K562 (cell line): ENCODE measurements at regions not wholly inside any gene's neighbourhood (a gene's known extent, or its start where the extent isn't known, plus 50 kb on each side); places are given as distances from the start of the nearest gene placed in this dataset.

Experiments used
- ATAC-seq: fragments of 200-7000 bp; cut with Tn5 transposase; 3 replicates; pipeline ENCODE4 v1.9.1; 2020; ENCODE audit warnings: moderate library complexity
- BruUV-seq: library from RNA; stranded (reverse); fragments of 400-500 nt; replicated peaks from 2 replicates; lab custom pipeline; 2021; lab: Mats Ljungman, UMichigan
- CTCF ChIA-PET: fragments of 300-600 bp; formaldehyde crosslinking; extraction: SDS; loops from one replicate; lab custom pipeline; 2021; ENCODE audit warnings: low intra/inter-chr PET ratio; lab: Yijun Ruan, JAX
- POLR2A ChIA-PET: fragments of 300-600, 350-650 bp; sonication (Branson Sonifier 250); formaldehyde crosslinking; extraction: SDS; loops from one replicate; lab custom pipeline; 2021; ENCODE audit warnings: antibody characterized with exemption, inconsistent platforms; lab: Yijun Ruan, JAX
- DNase-seq, 4 experiments: peaks; one replicate each; pipeline versions ENCODE4 v3.0.0 to v3.0.0-alpha.2; 2011 to 2018; ENCODE audit warnings: low spot score in 3 of 4, mixed read lengths in 3 of 4; ENCODE audit errors: extremely low read depth in 1 of 4
- FAIRE-seq: peaks from 2 replicates; lab custom pipeline; 2011; peaks lifted over from hg19 to GRCh38; lab: Jason Lieb, UNC
- H2AFZ ChIP-seq: 2 replicates; pipeline ENCODE4 v1.6.0; 2011; ENCODE audit warnings: low read depth, low read length, control low read depth, inconsistent platforms
- H3K27ac ChIP-seq: fragments of 200-600 bp; 3 replicates; pipeline ENCODE4 v1.8.0; 2011; ENCODE audit warnings: low read depth, mild to moderate bottlenecking, control low read depth, inconsistent platforms, low read length, moderate library complexity, mixed read lengths; ENCODE audit errors: extremely low read depth
- H3K27me3 ChIP-seq, 2 experiments: fragments of 300-600 bp in 1 of 2; 2 replicates in 1 of 2; 3 replicates in 1 of 2; pipeline versions ENCODE4 v1.6.0 to v1.8.0; 2011; ENCODE audit warnings: inconsistent platforms in 2 of 2, low read length in 2 of 2, mild to moderate bottlenecking in 1 of 2, mixed read lengths in 1 of 2, moderate library complexity in 1 of 2; ENCODE audit not compliant: control insufficient read depth in 2 of 2, insufficient read depth in 2 of 2
- H3K36me3 ChIP-seq: fragments of 300-600 bp; 3 replicates; pipeline ENCODE4 v1.8.0; 2011; ENCODE audit warnings: mild to moderate bottlenecking, low read length, inconsistent platforms; ENCODE audit not compliant: control insufficient read depth, insufficient read depth
- H3K4me1 ChIP-seq, 2 experiments: fragments of 200-600 bp in 1 of 2; replicated peaks in 1 of 2; 2 replicates in 1 of 2; 3 replicates in 1 of 2; pipeline versions ENCODE4 v1.5.1 to v1.8.0; 2011; ENCODE audit warnings: inconsistent platforms in 2 of 2, low read length in 2 of 2, mild to moderate bottlenecking in 1 of 2, mixed read lengths in 1 of 2, moderate library complexity in 1 of 2; ENCODE audit not compliant: control insufficient read depth in 2 of 2, insufficient read depth in 2 of 2
- H3K4me2 ChIP-seq: 2 replicates; pipeline ENCODE4 v1.6.1; 2011; ENCODE audit warnings: low read length, control low read depth, inconsistent platforms, mixed read lengths; ENCODE audit not compliant: insufficient read depth
- H3K4me3 ChIP-seq: fragments of 200-600 bp; sonication (generic), shearing (Covaris generic); 2 replicates; pipeline ENCODE4 v1.5.1; 2016; ENCODE audit warnings: control low read depth, inconsistent platforms
- H3K79me2 ChIP-seq: fragments of 200-600 bp; 3 replicates; pipeline ENCODE4 v1.8.0; 2011; ENCODE audit warnings: low read length, inconsistent platforms; ENCODE audit not compliant: control insufficient read depth, insufficient read depth
- H3K9ac ChIP-seq, 2 experiments: 2 replicates each; pipeline versions ENCODE4 v1.6.0 to v1.6.1; 2011; ENCODE audit warnings: low read depth in 2 of 2, low read length in 2 of 2, control low read depth in 1 of 2, inconsistent platforms in 1 of 2, mild to moderate bottlenecking in 1 of 2, mixed read lengths in 1 of 2; ENCODE audit not compliant: insufficient read depth in 1 of 2
- H3K9me1 ChIP-seq: one replicate; pipeline ENCODE4 v1.6.0; 2011; ENCODE audit warnings: inconsistent platforms, mild to moderate bottlenecking, low read length, moderate library complexity; ENCODE audit not compliant: control insufficient read depth, insufficient read depth
- H3K9me3 ChIP-seq: replicated peaks from 2 replicates; pipeline ENCODE4 v1.5.1; 2011; ENCODE audit warnings: low read depth, low read length, inconsistent platforms; ENCODE audit not compliant: control insufficient read depth, insufficient read depth
- H4K20me1 ChIP-seq: replicated peaks from 2 replicates; pipeline ENCODE4 v1.6.1; 2011; ENCODE audit warnings: low read length, inconsistent platforms, mixed read lengths; ENCODE audit not compliant: control insufficient read depth, insufficient read depth
- C11orf30 ChIP-seq: fragments of 450-650 bp; IDR thresholded peaks from 2 replicates; pipeline ENCODE4 v1.6.1; 2016; ENCODE audit warnings: low read depth, mild to moderate bottlenecking
- KAT2B ChIP-seq: IDR thresholded peaks from one replicate; pipeline ENCODE4 v1.6.1; 2012; ENCODE audit warnings: low read depth, mild to moderate bottlenecking, control low read depth, inconsistent platforms, low read length, moderate library complexity
- MAFF ChIP-seq: IDR thresholded peaks from 2 replicates; pipeline ENCODE4 v1.6.1; 2012; ENCODE audit warnings: low read length, improper control_type of control experiment
- MAFG ChIP-seq: fragments of 450-650 bp; conservative IDR thresholded peaks from 2 replicates; pipeline ENCODE4 v1.6.1; 2016; ENCODE audit warnings: missing genetic modification characterization, missing compliant biosample characterization
- MAFK ChIP-seq: IDR thresholded peaks from 2 replicates; pipeline ENCODE4 v1.6.1; 2011; ENCODE audit warnings: low read length, improper control_type of control experiment
- NFXL1 ChIP-seq: fragments of 450-650 bp; formaldehyde crosslinking; IDR thresholded peaks from 2 replicates; pipeline ENCODE4 v1.4.0; 2021; ENCODE audit warnings: mild to moderate bottlenecking
- PHB ChIP-seq: fragments of 250-450 bp; sonication (Bioruptor Pico); IDR thresholded peaks from 2 replicates; pipeline ENCODE4 v1.5.0; 2021
- ZNF316 ChIP-seq: fragments of 450-650 bp; IDR thresholded peaks from 2 replicates; pipeline ENCODE4 v1.6.1; 2016
- ZNF561 ChIP-seq: fragments of 450-650 bp; formaldehyde crosslinking; conservative IDR thresholded peaks from 2 replicates; pipeline ENCODE4 v1.4.0; 2020; ENCODE audit warnings: mild to moderate bottlenecking, moderate library complexity
- WGBS: fragments of 100-300 bp; shearing (Covaris generic); methylation state at CpG from one replicate; pipeline ENCODE4 v1.1.6; 2016; ENCODE audit warnings: low coverage, mixed read lengths; ENCODE audit not compliant: insufficient coverage; ENCODE audit errors: missing lambda C conversion rate; 5-methylcytosine and 5-hydroxymethylcytosine counted together
- in situ Hi-C: fragments of 300-500 bp; cut with MboI; formaldehyde crosslinking; loops from 4 replicates; pipeline ENCODE4 v1.15.0; 2018; ENCODE audit warnings: inconsistent platforms, mixed read lengths
- intact Hi-C: fragments of 100-400 bp; cut with micrococcal nuclease; formaldehyde crosslinking; loops from 2 replicates; pipeline ENCODE4 v1.14.2; 2022
- TF ChIP-seq, protein P1 (sequence below): fragments of 450-650 bp; IDR thresholded peaks from 2 replicates; pipeline ENCODE4 v1.6.1; 2017; ENCODE audit warnings: mild to moderate bottlenecking, moderate library complexity

DNA sequence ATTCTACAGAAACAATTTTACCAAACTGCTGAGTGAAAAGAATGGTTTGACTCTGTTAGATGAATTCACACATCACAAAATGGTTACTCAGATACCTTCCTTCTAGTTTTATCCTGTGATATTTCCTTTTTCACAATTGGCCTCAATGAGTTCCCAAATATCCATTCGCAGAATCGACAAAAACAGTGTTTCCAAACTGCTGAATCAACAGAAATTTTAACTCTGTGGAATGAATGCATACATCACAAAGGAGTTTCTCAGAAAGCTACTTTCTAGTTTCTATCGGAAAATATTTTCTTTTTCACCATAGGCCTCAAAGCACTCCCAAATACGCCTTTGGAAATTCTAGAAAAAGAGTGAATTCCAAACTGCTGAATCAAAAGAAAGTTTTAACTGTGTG is 525.0 kb downstream of the ALG10 start:
- WGBS: 0% methylated on average over 4 of the region's 4 CpGs
- POLR2A ChIA-PET: no interaction called here
- no peaks in the 10 kb centered on the region for H3K27me3 ChIP-seq
- no peak overlapping the region for H3K4me2 ChIP-seq
- in situ Hi-C loops (no loop called here), intact Hi-C loops (no loop called here)
- no peaks in the 10 kb centered on the region for H3K9me1 ChIP-seq
- DNase-seq: no peak
- H4K20me1 ChIP-seq: no peaks in the 10 kb centered on the region
- no peaks in the 10 kb centered on the region for H3K4me1 ChIP-seq
- no peaks in the 10 kb centered on the region for H3K36me3 ChIP-seq
- TF ChIP-seq, protein P1, sequence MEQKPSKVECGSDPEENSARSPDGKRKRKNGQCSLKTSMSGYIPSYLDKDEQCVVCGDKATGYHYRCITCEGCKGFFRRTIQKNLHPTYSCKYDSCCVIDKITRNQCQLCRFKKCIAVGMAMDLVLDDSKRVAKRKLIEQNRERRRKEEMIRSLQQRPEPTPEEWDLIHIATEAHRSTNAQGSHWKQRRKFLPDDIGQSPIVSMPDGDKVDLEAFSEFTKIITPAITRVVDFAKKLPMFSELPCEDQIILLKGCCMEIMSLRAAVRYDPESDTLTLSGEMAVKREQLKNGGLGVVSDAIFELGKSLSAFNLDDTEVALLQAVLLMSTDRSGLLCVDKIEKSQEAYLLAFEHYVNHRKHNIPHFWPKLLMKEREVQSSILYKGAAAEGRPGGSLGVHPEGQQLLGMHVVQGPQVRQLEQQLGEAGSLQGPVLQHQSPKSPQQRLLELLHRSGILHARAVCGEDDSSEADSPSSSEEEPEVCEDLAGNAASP: no peak
- TF ChIP-seq MAFG (tag) (peak; percentile 59), ZNF316 (peak; percentile 56), NFXL1 (CRISPR knock-in tag) (no peak), PHB (CRISPR knock-in tag) (no peak), C11orf30 (peak; percentile 33; the same call in 1 of the 2 replicates), KAT2B (no peak), MAFK (0 out of 2 replicates have a peak, but pooled peaks have one; percentile 34), MAFF (peak; percentile 44; the same call in 1 of the 2 replicates), ZNF561 (CRISPR knock-in tag) (no peak)
- no peak overlapping the region for H3K9ac ChIP-seq
- H3K4me3 ChIP-seq: no peak overlapping the region
- H3K79me2 ChIP-seq: no peaks in the 10 kb centered on the region
- no peak for ATAC-seq
- H2AFZ ChIP-seq: no peak overlapping the region
- no TSS peak for BruUV-seq
- no peak overlapping the region for H3K27ac ChIP-seq
- CTCF ChIA-PET: no interaction called here
- H3K9me3 ChIP-seq: no peaks in the 10 kb centered on the region
- FAIRE-seq: no peak
